ENCODE measurements at regions not wholly inside any gene's neighbourhood (a gene's known extent, or its start where the extent isn't known, plus 50 kb on each side); places are given as distances from the start of the nearest gene placed in this dataset.

DNA sequence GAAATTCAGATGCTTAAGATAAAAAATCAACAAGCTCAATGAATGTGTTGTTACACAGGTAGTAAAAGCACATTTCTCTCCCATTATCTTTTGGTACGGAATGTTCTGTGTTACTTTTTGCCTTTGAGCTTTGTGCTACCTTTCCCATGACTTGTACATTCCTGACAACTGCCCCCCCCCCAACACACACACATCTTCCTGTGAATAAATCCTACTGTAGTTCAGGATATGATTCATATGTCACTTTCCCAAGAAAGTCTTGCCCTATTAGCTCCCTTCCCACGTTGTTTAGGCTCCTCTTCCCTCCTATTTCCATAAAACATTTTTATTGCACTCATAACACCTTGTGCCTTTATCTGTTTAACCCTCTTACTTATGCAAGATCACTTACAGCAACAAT, 442.6 kb upstream of the LRATD1 start:
- TF ChIP-seq, protein P1, sequence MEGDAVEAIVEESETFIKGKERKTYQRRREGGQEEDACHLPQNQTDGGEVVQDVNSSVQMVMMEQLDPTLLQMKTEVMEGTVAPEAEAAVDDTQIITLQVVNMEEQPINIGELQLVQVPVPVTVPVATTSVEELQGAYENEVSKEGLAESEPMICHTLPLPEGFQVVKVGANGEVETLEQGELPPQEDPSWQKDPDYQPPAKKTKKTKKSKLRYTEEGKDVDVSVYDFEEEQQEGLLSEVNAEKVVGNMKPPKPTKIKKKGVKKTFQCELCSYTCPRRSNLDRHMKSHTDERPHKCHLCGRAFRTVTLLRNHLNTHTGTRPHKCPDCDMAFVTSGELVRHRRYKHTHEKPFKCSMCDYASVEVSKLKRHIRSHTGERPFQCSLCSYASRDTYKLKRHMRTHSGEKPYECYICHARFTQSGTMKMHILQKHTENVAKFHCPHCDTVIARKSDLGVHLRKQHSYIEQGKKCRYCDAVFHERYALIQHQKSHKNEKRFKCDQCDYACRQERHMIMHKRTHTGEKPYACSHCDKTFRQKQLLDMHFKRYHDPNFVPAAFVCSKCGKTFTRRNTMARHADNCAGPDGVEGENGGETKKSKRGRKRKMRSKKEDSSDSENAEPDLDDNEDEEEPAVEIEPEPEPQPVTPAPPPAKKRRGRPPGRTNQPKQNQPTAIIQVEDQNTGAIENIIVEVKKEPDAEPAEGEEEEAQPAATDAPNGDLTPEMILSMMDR (IDR thresholded peaks at IDR 0.05): no peak
- TF ChIP-seq POLR2A (IDR thresholded peaks at IDR 0.05): no peak

Measured in Peyer's patch (tissue), 4 donors.